Neural cell (in vitro differentiated cells): ENCODE measurements at regions not wholly inside any gene's neighbourhood (a gene's known extent, or its start where the extent isn't known, plus 50 kb on each side); places are given as distances from the start of the nearest gene placed in this dataset.

Experiments used
- EP300 ChIP-seq: fragments of 450-650 bp; conservative IDR thresholded peaks from 2 replicates; pipeline ENCODE4 v1.6.1; 2014; ENCODE audit warnings: antibody characterized with exemption, mild to moderate bottlenecking, moderate library complexity; ENCODE audit not compliant: poor library complexity, severe bottlenecking
- EZH2 ChIP-seq: fragments of 200-600, 300-800 bp; shearing (Covaris generic), sonication (generic); IDR thresholded peaks from 2 replicates; pipeline ENCODE4 v1.6.1; 2014; ENCODE audit warnings: antibody characterized with exemption, low read length, borderline replicate concordance, mild to moderate bottlenecking; ENCODE audit not compliant: insufficient read depth, poor library complexity, severe bottlenecking
- POLR2AphosphoS5 ChIP-seq: IDR thresholded peaks from 2 replicates; pipeline ENCODE4 v1.6.1; 2012
- SMC3 ChIP-seq: fragments of 450-650 bp; conservative IDR thresholded peaks from 2 replicates; pipeline ENCODE4 v1.6.1; 2014; ENCODE audit warnings: antibody characterized with exemption, mild to moderate bottlenecking, moderate library complexity; ENCODE audit not compliant: poor library complexity
- TF ChIP-seq, protein P1 (sequence below): fragments of 450-650 bp; IDR thresholded peaks from 2 replicates; pipeline ENCODE4 v1.5.1; 2014; ENCODE audit warnings: antibody characterized with exemption, mild to moderate bottlenecking, moderate library complexity; ENCODE audit not compliant: poor library complexity, severe bottlenecking
- TF ChIP-seq, protein P2 (sequence below): IDR thresholded peaks from 2 replicates; pipeline ENCODE4 v1.6.1; 2012; ENCODE audit warnings: borderline replicate concordance

DNA sequence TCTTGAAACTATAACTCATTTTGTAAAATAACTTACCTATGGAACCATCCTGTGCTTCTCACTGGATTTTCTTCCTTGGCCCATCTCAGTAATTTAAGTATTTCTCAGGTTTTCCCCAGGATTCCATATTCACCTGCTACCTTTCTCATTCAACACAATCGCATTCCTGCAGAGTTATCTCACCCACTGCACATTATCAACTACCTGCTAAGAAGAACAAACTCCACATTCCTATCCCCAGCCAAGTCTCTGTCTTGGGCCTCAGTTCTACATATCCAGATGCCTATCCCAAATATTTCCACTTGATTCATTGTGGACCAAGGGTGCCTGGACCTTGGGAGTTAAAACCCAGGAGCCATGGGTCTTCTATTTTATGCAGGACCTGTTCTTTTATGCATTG lies 60.2 kb upstream of the KCNQ5 start:
- TF ChIP-seq, protein P1, sequence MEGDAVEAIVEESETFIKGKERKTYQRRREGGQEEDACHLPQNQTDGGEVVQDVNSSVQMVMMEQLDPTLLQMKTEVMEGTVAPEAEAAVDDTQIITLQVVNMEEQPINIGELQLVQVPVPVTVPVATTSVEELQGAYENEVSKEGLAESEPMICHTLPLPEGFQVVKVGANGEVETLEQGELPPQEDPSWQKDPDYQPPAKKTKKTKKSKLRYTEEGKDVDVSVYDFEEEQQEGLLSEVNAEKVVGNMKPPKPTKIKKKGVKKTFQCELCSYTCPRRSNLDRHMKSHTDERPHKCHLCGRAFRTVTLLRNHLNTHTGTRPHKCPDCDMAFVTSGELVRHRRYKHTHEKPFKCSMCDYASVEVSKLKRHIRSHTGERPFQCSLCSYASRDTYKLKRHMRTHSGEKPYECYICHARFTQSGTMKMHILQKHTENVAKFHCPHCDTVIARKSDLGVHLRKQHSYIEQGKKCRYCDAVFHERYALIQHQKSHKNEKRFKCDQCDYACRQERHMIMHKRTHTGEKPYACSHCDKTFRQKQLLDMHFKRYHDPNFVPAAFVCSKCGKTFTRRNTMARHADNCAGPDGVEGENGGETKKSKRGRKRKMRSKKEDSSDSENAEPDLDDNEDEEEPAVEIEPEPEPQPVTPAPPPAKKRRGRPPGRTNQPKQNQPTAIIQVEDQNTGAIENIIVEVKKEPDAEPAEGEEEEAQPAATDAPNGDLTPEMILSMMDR, result no peak
- no peak for TF ChIP-seq POLR2AphosphoS5
- TF ChIP-seq EP300, result no peak
- TF ChIP-seq, protein P2, sequence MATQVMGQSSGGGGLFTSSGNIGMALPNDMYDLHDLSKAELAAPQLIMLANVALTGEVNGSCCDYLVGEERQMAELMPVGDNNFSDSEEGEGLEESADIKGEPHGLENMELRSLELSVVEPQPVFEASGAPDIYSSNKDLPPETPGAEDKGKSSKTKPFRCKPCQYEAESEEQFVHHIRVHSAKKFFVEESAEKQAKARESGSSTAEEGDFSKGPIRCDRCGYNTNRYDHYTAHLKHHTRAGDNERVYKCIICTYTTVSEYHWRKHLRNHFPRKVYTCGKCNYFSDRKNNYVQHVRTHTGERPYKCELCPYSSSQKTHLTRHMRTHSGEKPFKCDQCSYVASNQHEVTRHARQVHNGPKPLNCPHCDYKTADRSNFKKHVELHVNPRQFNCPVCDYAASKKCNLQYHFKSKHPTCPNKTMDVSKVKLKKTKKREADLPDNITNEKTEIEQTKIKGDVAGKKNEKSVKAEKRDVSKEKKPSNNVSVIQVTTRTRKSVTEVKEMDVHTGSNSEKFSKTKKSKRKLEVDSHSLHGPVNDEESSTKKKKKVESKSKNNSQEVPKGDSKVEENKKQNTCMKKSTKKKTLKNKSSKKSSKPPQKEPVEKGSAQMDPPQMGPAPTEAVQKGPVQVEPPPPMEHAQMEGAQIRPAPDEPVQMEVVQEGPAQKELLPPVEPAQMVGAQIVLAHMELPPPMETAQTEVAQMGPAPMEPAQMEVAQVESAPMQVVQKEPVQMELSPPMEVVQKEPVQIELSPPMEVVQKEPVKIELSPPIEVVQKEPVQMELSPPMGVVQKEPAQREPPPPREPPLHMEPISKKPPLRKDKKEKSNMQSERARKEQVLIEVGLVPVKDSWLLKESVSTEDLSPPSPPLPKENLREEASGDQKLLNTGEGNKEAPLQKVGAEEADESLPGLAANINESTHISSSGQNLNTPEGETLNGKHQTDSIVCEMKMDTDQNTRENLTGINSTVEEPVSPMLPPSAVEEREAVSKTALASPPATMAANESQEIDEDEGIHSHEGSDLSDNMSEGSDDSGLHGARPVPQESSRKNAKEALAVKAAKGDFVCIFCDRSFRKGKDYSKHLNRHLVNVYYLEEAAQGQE, result no peak
- TF ChIP-seq SMC3, result no peak
- TF ChIP-seq EZH2, result no peak
